Osteoblast (primary cell): ENCODE measurements at regions not wholly inside any gene's neighbourhood (a gene's known extent, or its start where the extent isn't known, plus 50 kb on each side); places are given as distances from the start of the nearest gene placed in this dataset.

Experiments
- DNase-seq: peaks from one replicate; pipeline ENCODE4 v3.0.0; 2011; ENCODE audit warnings: low spot score, mixed read lengths; ENCODE audit not compliant: insufficient read length; ENCODE audit errors: missing footprints
- H2AFZ ChIP-seq: 2 replicates; pipeline ENCODE4 v1.6.0; 2011; ENCODE audit warnings: mild to moderate bottlenecking, low read length
- H3K27ac ChIP-seq: 2 replicates; pipeline ENCODE4 v1.5.1; 2011; ENCODE audit warnings: mild to moderate bottlenecking, low read depth, low read length, moderate library complexity
- H3K27me3 ChIP-seq: 2 replicates; pipeline ENCODE4 v1.6.0; 2012; ENCODE audit warnings: mild to moderate bottlenecking, control low read depth, inconsistent platforms, low read length, moderate library complexity; ENCODE audit not compliant: insufficient read depth
- H3K36me3 ChIP-seq: 2 replicates; pipeline ENCODE4 v1.5.1; 2011; ENCODE audit warnings: mild to moderate bottlenecking, low read length, control low read depth, moderate library complexity; ENCODE audit not compliant: insufficient read depth
- H3K4me1 ChIP-seq: 2 replicates; pipeline ENCODE4 v1.5.1; 2011; ENCODE audit warnings: mild to moderate bottlenecking, low read length, control low read depth, moderate library complexity; ENCODE audit not compliant: insufficient read depth
- H3K4me2 ChIP-seq: 2 replicates; pipeline ENCODE4 v1.6.0; 2011; ENCODE audit warnings: mild to moderate bottlenecking, low read length; ENCODE audit not compliant: insufficient read depth
- H3K4me3 ChIP-seq: fragments of 200-600 bp; sonication (generic); 3 replicates; pipeline ENCODE4 v1.5.1; 2012; ENCODE audit warnings: mild to moderate bottlenecking, low read length, inconsistent platforms; ENCODE audit not compliant: insufficient read depth
- H3K79me2 ChIP-seq: 2 replicates; pipeline ENCODE4 v1.6.0; 2012; ENCODE audit warnings: mild to moderate bottlenecking, low read length, control low read depth, inconsistent platforms; ENCODE audit not compliant: insufficient read depth
- H3K9me3 ChIP-seq: 2 replicates; pipeline ENCODE4 v1.5.1; 2011; ENCODE audit warnings: low read depth, low read length, control low read depth
- H4K20me1 ChIP-seq: 2 replicates; pipeline ENCODE4 v1.6.0; 2012; ENCODE audit warnings: mild to moderate bottlenecking, low read length, control low read depth; ENCODE audit not compliant: insufficient read depth
- TF ChIP-seq, protein P1 (sequence below): IDR thresholded peaks from 2 replicates; pipeline ENCODE4 v1.5.1; 2011; ENCODE audit warnings: mild to moderate bottlenecking, low read depth, low read length, moderate library complexity; ENCODE audit errors: extremely low read depth

DNA sequence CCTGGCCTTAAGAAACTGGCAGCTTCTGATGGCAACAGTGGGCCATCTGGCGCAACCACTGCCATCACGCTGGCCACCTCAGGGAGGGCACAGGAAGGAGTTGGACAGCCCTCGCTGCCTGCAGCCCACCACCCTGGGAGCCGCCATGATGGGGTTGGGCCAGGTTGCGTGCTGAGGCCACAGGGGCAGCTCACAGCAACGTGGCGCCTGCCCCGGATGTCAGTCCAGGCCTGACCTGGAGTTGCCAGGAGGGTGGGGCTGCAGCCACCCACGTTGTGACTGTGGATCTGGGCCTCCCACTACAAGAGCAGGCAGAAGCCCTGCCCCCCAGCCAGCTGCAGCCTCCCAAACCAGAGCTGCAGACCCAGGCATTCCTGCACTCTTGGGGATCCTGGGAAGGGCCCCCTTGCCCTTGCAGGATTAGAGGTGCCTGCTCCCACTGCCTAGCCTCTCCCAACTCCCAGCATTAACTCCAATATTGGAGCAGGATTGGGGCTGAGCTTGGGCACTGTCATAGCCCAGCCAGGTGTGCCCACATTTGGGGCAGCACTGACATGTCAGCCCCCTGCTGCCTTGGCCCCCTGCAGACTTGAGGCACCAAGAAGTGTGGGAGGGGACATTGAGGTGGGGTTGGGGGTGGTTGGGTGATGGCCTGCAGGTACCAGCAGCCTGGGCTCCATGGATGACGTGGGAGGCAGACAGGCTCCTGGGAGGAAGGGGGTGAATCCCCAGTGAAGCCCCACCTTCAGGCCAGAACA is 468.9 kb upstream of the CCDC54 start:
- H3K27ac ChIP-seq = no peak overlapping the region
- no peak overlapping the region for H2AFZ ChIP-seq
- no peaks in the 10 kb centered on the region for H3K27me3 ChIP-seq
- no peak overlapping the region for H3K4me2 ChIP-seq
- H3K9me3 ChIP-seq = no peaks in the 10 kb centered on the region
- no peaks in the 10 kb centered on the region for H3K4me1 ChIP-seq
- no peaks in the 10 kb centered on the region for H3K79me2 ChIP-seq
- H4K20me1 ChIP-seq = no peaks in the 10 kb centered on the region
- TF ChIP-seq, protein P1, sequence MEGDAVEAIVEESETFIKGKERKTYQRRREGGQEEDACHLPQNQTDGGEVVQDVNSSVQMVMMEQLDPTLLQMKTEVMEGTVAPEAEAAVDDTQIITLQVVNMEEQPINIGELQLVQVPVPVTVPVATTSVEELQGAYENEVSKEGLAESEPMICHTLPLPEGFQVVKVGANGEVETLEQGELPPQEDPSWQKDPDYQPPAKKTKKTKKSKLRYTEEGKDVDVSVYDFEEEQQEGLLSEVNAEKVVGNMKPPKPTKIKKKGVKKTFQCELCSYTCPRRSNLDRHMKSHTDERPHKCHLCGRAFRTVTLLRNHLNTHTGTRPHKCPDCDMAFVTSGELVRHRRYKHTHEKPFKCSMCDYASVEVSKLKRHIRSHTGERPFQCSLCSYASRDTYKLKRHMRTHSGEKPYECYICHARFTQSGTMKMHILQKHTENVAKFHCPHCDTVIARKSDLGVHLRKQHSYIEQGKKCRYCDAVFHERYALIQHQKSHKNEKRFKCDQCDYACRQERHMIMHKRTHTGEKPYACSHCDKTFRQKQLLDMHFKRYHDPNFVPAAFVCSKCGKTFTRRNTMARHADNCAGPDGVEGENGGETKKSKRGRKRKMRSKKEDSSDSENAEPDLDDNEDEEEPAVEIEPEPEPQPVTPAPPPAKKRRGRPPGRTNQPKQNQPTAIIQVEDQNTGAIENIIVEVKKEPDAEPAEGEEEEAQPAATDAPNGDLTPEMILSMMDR = no peak
- DNase-seq = no peak
- no peak overlapping the region for H3K4me3 ChIP-seq
- H3K36me3 ChIP-seq = no peaks in the 10 kb centered on the region

DNA sequence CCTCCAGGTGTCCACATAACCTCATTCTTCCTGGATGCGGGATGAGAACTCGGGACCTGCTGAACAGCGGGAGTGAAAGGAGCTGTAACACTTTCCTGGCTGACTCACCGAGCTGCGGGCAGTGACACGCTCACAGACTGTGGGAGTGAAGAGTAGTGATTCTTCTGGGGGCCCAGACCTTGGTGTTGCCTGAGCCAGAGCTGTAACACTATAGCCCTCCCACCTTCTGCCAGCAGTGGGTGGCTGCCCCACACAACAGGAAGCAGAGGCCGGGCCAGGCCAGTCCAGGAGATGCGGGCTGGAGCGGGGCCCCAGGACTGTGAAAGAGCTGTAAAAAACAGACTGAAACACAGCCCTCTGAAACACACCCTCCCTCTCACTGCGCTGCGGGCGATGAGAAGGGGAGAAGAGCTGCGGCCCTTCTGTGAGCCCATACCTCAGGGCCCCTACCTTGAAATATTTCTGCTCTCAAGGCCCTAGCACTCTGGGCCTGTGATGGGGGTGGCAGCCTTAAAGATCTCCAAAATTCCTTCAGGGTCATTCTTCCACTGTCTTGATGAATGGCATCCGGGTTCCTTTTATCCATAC is 464.0 kb upstream of the CCDC54 start:
- no peak overlapping the region for H3K4me3 ChIP-seq
- H3K9me3 ChIP-seq = no peaks in the 10 kb centered on the region
- H3K36me3 ChIP-seq = no peaks in the 10 kb centered on the region
- TF ChIP-seq, protein P1 = no peak
- peak; percentile 77 for DNase-seq
- H4K20me1 ChIP-seq = no peaks in the 10 kb centered on the region
- no peaks in the 10 kb centered on the region for H3K27me3 ChIP-seq
- H3K27ac ChIP-seq = no peak overlapping the region
- peak overlapping the region; percentile 49 for H2AFZ ChIP-seq
- H3K79me2 ChIP-seq = no peaks in the 10 kb centered on the region
- peak overlapping the region; percentile 11 for H3K4me2 ChIP-seq
- no peaks in the 10 kb centered on the region for H3K4me1 ChIP-seq

DNA sequence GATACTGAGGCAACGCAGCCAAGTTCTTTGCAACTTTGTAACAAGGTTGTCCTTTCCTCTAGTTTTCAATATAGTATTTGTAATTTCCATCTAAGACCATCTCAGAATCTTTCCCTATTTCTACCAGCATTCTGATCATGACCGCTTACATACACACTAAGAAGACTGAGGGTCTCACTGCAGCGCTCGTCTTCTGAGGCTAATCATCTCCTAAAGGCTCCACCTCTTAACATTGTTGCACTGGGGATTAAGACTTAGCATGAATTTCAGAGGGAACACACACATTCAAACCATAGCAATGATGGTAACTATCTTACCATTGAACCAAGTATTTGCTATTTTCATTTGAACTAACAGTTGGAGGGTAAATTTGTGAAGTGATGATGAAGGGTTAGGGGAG is 463.3 kb upstream of the CCDC54 start:
- DNase-seq = no peak
- Histone ChIP-seq H3K9me3 (no peaks in the 10 kb centered on the region), H3K4me3 (no peak overlapping the region), H3K27me3 (no peaks in the 10 kb centered on the region), H4K20me1 (no peaks in the 10 kb centered on the region), H3K27ac (no peak overlapping the region), H3K36me3 (no peaks in the 10 kb centered on the region), H3K4me2 (no peak overlapping the region), H2AFZ (peak overlapping the region; percentile 49), H3K4me1 (no peaks in the 10 kb centered on the region), H3K79me2 (no peaks in the 10 kb centered on the region)
- TF ChIP-seq, protein P1 = no peak

DNA sequence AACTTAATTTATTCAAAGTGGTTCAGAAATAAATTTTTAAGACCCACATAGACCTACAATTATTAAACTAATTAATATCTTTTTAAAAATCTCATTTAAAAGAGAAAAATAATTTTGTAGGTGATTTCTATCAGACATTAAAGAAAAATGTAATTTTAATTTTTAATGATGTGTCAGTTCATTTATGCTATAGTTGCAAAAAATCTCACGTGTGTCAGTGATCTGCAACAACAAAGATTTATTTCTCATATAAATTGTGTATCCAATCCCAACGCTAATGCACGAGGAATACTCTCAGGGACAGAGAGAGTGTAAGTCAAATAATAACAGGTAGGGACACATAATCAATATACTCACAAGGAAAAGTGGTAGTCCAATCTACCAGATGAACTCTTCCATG is 456.6 kb upstream of the CCDC54 start:
- no peak overlapping the region for H3K27ac ChIP-seq
- TF ChIP-seq, protein P1 = no peak
- no peaks in the 10 kb centered on the region for H4K20me1 ChIP-seq
- H3K9me3 ChIP-seq = no peaks in the 10 kb centered on the region
- H3K4me1 ChIP-seq = no peaks in the 10 kb centered on the region
- no peaks in the 10 kb centered on the region for H3K27me3 ChIP-seq
- DNase-seq = no peak
- H3K79me2 ChIP-seq = no peaks in the 10 kb centered on the region
- no peak overlapping the region for H2AFZ ChIP-seq
- H3K4me3 ChIP-seq = no peak overlapping the region
- H3K36me3 ChIP-seq = no peaks in the 10 kb centered on the region
- H3K4me2 ChIP-seq = no peak overlapping the region
